NCI-H187 treated with DMSO at 0.1 percent for 48 hours (cell line): ENCODE measurements at regions not wholly inside any gene's neighbourhood (a gene's known extent, or its start where the extent isn't known, plus 50 kb on each side); places are given as distances from the start of the nearest gene placed in this dataset.

Experiments used
- DNase-seq: peaks from one replicate; lab custom pipeline; 2025; lab: John Stamatoyannopoulos, UW

- DNase-seq, result no peak
These were observed 254.1 kb downstream of the ARL4A start for GRCh38 chr7:12941512-12941911.

DNA sequence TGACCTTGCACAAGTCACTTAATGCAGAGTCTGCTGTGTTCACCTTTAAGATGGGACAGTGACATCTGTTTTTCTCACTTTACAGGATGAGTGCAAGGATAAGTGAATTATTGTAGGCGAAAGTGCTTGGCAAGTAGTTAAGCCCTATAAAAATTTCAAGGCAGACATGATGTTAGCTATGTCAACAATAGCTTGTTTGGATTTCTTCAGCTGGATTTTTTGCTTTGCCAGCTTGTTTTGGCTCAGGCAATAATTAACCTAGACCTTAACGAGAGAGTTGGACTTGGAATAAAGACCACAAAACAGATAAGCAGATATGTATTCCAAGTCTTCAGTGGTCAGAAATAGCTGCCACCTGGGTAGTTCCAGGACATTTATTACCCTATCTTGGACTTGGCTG lies 255.2 kb downstream of the ARL4A start:
- DNase-seq, result no peak

- no peak for DNase-seq
These were observed 256.3 kb downstream of the ARL4A start for GRCh38 chr7:12943781-12944180.

DNA sequence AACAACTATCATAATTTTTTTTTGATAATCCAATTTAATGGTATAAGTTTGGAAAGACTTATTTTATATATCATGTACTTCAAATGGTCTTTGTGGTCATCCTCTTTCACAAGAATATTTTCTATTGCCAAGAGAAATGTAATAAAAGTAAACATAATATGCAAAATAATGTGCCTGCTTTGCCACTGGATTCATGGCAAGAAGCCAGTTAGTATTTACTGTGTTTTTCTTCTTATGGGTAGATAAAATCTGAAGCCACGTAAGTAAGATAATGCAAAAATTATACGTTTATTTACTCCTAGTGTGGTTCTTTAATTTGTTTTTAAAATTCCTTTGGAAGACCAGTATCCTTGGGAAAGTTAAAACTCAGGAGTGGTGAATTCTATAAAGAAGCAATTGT lies 258.5 kb downstream of the ARL4A start:
- no peak for DNase-seq

DNA sequence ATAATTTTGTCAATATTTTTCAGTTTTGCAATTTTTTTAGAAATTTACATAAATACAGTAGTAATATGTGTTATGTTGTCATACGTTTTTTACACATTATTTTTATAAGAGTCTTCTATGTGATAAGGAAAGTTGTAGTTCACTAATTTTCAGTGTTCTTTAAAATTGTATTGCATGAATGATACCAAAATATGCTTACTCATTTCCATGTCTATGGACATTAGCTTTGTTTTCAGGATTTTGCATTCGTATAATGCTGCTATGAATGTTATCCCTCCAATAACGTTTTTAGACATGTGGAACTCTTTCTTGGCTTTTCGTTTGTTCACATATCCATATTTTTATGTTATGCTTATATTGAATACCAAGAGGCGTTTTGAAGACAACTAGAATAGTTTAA lies 260.0 kb downstream of the ARL4A start:
- no peak for DNase-seq

GRCh38 chr7:12949060-12949931 lies 261.9 kb downstream of the ARL4A start:
- no peak for DNase-seq

DNA sequence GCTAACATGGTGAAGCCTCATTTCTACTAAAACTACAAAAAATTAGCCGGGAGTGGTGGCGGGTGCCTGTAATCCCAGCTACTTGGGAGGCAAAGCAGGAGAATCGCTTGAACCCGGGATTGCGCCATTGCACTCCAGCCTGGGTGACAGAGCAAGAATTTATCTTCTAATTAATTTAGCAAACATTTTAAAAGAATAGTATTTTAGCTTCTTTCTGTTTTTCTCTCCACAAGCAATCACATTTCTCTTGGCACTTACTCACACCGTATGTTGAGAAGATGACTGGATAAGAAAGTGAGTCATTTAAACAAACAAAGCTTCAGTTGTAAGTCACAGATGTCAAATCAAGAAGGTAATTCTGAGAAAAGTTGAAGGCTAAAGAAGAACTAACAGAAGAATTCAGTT lies 264.0 kb downstream of the ARL4A start:
- no peak for DNase-seq

GRCh38 chr7:12954380-12955033 lies 267.1 kb downstream of the ARL4A start:
- DNase-seq, result no peak

- DNase-seq, result no peak
These were observed 270.1 kb downstream of the ARL4A start for GRCh38 chr7:12957487-12957886.

GRCh38 chr7:12961910-12962480 lies 274.6 kb downstream of the ARL4A start:
- DNase-seq, result no peak

GRCh38 chr7:12963435-12963834 lies 276.0 kb downstream of the ARL4A start:
- DNase-seq, result no peak

- DNase-seq, result no peak
These were observed 277.4 kb downstream of the ARL4A start for GRCh38 chr7:12964836-12965235.

DNA sequence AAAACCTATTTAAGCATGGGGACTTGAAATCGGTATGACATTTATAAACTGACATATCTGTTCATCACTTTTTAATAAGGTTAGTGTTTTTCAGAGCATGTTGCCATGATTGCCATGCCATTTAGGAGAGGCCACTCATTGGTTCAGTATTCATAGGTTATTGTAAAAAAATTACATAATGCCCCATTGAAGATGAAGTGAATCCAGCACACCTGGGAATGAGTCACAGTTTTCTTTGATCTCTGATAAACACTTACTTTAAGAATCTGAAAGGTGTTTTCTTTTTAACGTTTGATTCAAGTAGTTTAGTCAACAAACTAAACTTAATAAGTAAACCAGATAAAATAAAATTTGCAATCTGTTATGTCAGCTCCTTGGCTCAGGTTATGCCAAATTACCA lies 278.3 kb downstream of the ARL4A start:
- DNase-seq, result no peak

DNA sequence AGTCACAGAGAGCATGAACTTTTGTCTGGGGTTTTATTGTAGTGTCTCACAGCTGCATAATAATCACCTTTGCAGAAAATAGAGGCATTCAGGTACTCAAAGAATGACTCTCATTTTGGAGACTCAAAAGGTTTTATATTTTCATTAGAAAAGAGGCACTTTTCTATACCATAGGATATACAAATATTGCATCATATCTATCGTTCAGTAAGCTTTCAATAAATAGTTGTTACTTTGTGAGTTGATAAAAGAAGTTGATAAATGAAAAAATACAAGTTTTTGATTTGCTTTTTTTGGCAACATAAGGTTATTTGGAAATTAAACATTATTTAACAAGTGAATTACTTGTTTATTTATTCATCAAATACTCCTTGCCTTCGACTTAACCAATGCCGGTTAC lies 279.9 kb downstream of the ARL4A start:
- no peak for DNase-seq

- DNase-seq, result no peak
These were observed 281.5 kb downstream of the ARL4A start for GRCh38 chr7:12968836-12969422.

- DNase-seq, result no peak
These were observed 283.2 kb downstream of the ARL4A start for GRCh38 chr7:12970626-12971025.

GRCh38 chr7:12974451-12975166 lies 287.2 kb downstream of the ARL4A start:
- DNase-seq, result no peak

DNA sequence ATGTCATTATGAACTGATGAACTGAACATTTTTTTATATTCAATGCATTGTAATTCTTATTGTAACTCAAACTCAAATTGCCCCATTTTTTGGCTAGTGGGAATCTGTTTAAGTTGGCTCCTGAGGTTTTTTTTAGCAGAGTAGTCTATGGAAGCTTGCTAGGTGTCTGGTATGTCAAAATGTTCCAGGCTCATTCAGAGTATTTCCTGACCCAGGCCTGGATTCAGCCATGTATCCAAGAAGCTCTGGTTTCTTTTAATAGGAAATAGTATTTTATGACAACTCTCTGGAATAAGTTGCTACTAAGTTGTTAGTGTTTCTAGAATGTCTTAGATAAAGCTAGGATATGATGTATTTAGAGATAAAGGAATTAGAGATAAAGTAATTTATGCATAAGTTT lies 288.0 kb downstream of the ARL4A start:
- no peak for DNase-seq

GRCh38 chr7:12979181-12979580 lies 291.7 kb downstream of the ARL4A start:
- DNase-seq, result no peak

DNA sequence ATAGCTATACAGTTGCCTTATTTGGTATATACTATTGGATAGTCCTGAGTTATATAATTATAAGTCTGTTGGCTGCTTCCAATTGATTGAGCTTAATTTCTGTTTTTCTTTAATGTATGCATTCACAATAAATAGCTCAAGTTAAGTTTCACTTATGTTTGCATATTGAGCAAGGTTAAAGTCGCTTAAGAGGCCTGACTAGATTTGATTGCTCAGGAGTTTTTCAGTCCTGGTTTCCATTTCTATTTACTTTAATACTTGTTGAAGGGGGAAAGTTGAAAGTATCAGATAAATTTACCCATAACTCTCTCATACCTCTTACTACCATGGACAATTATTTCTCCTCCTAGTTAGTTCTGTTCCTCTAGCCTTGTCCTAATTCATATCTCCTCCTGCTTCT lies 294.7 kb downstream of the ARL4A start:
- no peak for DNase-seq

DNA sequence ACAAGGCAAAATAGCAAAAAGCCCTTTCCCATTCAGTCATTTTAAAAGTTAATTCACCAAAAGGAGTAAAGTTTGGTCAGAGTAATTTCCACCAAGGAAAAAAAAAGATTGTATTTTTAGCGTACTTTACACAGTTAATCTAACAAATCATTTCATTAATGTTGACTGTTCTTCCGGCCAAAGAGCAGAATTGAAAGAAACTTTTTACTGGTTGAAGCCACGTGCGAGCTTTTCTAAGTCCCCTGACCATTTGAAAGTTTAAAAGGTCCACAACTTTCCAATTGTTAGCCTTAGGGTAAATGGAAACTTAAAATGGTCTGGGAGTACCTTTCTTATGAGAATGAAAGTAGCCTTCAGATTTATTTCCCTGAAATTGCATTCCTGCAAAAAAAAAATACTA lies 296.7 kb downstream of the ARL4A start:
- no peak for DNase-seq

DNA sequence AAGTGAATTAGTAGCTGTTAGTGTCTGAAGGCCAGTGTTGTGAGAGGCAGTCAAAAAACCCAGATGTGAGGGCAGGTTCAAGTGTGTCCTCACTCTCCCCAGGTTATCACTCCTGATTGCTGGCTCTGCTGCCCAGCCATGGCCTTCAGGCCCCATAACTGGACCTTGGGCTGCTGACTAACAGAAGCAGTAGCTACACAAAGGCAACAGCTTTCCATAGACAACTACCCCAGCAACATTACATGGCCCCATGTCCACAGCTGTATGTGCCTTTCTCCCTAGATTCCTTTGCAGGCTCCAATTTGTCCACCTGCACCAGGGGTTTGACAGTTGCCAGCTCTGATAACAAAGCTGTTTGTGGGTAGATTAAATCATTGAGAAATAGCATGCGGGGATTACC lies 297.8 kb downstream of the ARL4A start:
- no peak for DNase-seq
